HG02973 (cell line): ENCODE measurements at regions not wholly inside any gene's neighbourhood (a gene's known extent, or its start where the extent isn't known, plus 50 kb on each side); places are given as distances from the start of the nearest gene placed in this dataset.

Experiments
- ATAC-seq: cut with Tn5 transposase; IDR thresholded peaks from one replicate; pipeline ENCODE4 v1.9.1; 2021; ENCODE audit warnings: moderate library complexity; ENCODE audit not compliant: unreplicated experiment

DNA sequence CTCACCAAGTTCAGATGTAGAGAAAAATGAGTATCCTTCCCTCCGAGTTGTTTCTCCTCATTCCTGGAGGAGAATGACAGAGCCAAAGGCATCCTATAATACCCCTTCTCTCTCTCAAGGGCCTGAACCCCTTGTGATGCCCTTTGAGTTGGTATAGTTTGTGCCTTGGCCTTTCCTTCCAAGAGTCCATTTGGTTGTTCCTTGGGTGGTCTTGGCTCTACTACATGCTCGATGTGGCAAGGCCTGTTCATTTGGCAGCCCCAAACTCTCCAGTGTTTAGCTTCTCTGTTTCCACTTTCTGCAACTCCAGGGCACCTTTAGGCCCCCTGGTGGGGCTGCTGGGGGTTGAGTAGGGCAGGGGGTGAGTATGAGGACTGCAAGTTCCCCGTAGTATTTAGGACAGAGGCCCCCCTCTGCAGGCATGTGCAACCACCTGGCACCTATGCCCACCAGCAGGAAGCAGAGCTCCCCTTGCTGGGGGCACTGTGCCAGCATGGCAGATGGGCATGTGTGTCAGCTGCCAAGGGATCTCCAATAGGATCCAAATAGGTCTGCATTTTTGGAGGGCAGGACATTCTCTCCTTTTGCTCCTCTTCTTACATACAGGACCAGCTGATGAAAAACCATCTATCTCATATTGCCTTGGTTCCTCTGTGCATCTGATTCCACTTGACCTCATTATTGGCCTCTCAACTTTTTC lies 217.2 kb upstream of the CADM1 start:
- ATAC-seq: no peak

DNA sequence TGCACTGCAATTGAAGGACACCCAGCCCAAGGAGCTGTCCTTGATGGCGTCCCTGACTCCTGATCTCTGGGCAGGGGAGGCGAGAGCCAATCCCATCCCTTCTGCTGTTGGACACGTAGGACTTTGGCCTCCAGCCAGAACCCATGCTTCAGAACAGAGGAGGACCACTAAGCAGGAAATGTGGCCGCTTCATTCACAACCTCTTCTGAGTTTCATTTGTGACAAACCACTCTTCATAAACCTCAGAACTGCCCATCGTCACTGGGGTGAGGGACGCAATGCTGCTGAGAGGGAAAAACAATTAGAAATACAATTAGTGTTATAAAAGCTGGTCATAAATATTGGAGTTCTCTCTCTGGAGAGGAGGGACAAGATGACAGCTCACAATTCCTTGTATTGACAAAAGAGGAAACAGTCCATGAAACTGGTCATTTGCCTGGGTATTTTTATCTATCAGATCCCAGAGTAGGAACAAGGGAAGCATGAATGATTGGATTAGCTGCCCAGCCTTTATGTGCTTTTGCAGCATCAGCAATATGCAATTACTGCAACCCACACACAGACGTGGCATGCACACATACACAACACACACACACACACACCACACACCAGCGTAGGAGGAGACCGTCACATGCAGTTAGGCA lies 216.5 kb upstream of the CADM1 start:
- no peak for ATAC-seq

DNA sequence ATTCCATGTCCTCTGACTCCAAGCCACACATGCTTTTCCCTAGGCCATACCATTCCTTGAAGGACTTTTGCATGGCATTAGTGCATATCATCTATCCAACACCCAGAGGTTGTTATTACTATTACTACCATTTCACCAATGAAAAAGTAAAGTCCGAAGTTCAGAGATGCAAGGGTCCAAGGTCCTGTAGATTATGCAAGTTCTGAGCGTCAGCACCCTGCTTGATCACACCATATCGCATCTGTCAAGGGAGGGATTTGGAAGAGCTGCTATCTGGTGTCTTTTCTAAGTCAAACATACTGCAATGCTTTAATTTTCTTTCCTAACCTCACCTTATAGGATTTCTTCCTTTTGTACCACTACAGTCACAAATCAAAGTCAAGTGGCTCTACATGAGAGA lies 214.7 kb upstream of the CADM1 start:
- no peak for ATAC-seq

DNA sequence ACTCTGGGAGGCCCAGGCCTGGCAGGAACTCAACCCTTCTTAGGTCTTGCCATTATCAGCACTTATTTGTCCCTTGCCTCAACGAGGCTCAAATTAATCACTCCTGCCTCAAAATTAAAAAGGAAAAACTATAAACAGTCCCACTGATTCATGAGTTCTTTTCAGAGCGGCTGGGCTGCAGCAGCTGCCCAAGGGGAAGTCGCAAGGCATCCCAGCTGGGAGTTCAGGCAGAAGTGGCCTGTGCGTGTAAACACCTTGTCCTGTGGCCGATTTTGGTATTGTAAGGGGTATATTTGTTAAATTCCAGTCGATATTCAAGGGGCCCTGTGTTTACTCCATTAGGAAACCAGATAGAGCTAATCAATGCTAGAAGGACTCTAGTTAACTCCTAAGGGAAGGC lies 213.9 kb upstream of the CADM1 start:
- ATAC-seq: no peak

DNA sequence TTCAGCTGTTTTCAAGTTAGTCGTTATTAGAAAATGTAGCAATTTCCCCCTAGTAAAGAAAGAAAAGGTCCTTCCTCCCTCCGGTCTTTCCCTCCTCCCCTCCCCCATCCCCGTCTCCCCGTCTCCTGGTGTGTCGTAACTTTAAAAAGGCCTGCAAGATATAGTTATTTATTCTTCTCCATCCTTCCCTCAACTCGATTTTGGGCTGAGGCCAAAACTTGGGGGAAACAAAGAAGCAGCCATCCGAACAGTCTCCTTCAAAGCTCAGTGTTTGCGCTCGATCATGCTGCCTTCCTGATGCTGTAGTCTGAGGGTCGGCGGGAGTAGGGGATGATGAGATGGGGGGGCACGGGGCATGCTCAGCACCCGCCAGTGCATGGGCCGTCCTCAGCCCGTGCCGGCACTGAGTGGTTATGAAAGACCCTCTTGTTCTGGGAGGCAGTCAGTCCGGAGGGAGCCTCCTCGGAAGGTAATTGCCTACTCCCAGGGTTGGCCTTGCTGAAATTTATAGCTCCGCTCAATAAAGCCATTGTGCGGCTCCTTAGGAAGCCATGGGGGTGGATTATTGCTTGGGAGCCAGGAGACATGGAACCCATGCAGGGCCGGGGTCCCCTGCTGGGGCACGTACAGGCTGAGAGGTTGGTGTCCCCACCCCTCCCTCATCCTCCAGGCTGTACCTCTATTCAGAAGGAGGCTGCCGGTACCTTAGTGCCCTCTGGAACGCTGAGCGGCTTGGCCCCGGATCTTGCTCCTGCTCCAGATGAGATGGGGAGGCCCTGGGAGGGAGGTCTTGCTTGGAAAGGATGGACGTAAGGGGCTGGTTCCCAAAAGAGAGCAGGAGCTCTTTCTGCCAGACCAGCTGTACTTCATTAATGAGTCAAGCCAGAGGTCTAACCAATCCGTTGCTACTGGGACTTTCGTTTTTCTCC lies 212.7 kb upstream of the CADM1 start:
- no peak for ATAC-seq

DNA sequence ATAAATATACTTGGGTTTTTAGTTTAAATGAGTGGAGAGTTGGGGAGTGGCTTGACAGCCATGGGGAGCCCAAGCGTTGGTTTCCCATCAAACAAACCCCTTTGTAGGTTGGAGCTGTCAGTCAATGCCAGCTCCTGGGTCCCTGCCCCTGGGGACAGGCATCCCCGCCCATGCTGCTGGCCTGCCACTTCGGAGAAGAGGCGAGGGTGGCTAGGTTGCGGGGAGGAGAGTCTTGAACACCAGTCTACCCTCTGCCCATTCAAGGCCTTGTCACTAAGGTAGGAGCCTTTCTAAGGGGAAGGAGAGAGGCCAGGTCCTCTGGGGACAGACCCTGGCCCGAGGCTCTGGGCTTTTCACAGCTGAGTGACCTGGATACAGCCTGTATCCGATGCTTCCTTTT lies 211.9 kb upstream of the CADM1 start:
- no peak for ATAC-seq

DNA sequence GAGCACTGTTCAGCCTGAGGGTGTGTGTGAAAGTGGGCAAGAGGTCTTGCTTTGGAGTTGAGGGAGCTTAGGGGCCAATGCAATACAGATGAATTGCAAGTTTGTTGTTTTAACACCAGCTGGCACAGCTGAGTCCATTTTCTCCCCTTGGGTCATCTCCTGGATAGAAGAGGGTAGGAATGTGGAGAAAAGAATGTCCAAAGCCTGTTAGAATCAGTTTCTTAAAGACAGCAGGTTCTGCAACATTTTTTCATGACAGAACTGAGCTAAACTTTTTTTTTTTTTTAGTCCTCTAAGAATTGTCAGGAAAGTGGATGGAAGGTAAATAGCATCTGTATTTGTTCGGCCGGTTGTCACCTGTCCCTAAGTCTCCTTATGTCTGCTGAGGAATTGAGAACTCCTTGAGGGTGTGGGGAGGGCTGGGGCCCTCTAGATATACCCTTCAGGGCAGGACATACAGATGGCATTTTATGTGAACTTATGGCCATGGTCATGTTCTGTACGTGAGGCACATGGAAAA lies 211.1 kb upstream of the CADM1 start:
- no peak for ATAC-seq

DNA sequence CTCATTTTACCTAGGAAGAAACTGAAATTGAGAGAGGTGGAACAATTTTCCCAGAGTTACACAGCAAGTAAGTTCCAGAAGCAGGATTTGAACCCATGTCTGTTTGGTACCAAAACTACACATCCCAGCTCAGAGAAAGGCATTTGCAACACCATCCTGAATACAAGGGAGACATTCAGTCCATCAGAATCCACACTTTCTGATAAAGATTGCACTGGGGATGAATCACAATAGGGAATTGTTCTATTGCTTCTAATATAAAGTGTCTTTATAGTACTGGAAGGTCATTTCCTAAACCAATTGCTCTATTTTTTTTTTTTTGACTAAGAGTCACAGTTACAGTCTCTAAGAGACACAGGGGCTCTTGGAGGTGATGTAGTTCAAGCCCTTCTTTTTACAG lies 208.1 kb upstream of the CADM1 start:
- no peak for ATAC-seq

DNA sequence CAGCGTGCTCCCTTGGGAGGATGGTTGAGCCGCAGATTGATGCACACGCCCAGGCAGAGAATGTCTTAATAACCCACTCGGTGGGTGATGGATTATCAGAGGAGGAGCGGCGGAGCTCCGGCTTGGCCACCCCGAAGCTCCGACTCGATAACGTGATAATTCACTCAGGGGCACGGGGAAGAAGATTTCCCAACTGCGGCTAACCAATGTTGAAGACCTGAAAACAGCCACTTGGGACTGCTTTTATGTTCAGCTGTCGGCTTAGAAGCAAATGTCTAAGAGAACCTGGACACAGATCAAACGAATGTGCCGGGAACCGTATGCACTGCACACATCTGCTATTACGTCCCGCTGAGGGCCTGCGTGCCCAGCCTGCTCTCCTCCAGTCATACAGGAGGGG lies 206.8 kb upstream of the CADM1 start:
- ATAC-seq: no peak

DNA sequence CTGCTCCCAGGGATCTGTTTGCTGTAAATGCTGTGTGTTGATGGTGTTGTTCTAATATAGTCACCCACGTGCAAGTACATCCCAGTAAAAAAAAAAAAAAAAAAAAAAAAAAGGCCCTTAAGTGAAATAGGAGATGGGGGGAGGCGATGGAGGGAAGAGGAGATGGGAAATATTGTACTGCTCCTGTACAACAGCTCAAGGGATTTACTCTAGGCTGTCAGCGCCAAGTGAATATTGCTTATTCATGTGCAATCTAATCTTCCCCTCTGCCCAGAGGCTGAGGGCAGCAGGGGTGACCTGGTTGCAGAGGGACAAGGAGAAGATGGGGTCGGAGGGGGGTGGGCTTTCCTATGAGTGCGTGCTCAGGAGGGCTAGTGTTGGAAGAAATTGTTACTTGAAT lies 206.2 kb upstream of the CADM1 start:
- no peak for ATAC-seq

DNA sequence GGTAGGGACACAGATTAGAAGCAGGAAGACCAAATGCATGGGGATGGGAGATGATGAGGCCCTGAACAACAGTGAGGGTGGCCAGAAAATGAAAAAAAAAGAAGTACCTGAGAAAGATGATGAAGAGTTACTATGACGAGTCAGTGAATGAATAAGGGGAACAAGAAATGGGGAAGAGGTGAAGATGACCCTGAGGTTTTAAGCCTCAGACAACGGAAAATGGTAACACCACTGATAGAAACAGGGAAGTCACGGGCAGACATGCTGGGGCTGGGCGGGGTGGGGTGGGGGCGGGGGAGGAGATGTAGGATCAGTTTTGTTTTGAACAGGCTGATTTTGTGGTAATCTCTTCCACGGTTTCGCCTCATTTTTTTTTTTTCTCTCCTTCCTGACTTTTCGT lies 205.1 kb upstream of the CADM1 start:
- ATAC-seq: no peak

DNA sequence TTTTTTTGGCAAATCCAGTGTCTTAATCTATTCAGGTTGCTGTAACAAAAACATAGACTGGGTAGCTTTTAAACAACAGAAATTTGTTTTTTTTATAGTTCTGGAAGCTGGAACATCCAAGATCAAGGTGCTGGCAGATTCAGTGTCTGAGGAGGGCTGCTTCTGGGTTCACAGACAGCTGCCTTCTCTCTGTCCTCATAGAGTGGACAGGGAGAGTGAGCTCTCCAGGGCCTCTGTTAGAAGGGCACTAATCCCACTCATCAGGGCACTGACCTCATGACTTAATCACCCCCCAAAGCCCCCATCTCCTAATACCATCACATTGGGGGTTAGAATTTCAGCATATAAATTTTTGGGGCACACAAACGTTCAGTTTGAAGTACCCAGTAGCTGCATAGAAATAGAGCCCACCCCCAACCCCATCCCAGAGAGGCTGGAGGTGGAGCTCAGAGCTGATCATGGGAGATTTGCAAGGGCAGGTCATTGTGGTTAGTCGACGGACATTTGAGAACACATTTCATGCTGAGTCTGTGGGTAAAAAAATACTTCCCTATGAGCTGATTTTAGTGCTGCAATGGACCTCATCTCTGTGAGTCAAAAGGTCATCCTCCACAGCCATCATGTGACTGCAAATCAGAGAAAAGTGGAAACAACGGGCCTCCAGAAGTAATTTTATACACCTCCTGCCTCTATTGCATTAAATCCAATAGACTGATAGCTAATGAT lies 203.1 kb upstream of the CADM1 start:
- no peak for ATAC-seq

DNA sequence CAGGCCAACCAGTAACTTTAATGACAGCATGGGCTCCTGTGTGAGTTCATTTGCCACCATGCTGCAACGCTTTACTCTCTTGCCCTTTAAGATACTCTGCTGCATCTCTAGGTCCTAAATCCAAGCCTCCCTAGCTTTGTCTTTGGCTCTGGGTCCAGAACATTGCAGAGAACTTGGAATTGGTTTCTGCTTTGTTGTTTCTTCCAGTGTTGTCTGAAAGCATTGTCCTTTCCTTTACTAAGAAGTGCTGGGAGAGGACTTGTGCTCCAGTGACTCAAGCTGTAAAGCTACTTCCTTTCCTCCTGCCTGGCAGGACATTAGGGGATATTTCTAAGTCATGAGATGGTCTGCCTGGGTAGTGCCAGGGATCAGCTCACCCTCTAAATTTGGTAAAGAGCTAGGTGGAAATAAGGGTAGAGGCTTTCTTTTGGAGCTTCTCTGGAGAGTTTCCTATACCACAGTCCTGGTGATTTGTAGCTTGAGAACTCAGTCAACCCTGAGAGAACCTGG lies 202.5 kb upstream of the CADM1 start:
- ATAC-seq: no peak

DNA sequence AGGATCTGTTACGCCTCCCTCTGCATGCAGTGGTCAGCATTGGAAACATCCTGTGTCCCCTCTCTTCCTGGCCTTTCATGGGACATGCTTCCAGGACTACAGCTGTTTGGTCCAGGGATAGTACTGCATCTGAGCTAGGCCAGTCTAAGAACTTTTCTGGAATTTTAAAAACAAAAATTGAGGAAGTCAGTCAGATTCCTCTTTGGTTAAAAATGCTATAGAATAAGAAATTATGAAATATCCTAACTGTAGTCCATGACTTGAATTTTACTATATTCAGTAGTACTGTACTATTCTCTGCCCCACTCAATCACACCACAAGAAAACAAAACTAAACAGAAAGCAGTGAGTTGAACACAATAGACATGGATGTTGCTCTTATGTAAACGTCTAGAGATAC lies 201.0 kb upstream of the CADM1 start:
- ATAC-seq: no peak

DNA sequence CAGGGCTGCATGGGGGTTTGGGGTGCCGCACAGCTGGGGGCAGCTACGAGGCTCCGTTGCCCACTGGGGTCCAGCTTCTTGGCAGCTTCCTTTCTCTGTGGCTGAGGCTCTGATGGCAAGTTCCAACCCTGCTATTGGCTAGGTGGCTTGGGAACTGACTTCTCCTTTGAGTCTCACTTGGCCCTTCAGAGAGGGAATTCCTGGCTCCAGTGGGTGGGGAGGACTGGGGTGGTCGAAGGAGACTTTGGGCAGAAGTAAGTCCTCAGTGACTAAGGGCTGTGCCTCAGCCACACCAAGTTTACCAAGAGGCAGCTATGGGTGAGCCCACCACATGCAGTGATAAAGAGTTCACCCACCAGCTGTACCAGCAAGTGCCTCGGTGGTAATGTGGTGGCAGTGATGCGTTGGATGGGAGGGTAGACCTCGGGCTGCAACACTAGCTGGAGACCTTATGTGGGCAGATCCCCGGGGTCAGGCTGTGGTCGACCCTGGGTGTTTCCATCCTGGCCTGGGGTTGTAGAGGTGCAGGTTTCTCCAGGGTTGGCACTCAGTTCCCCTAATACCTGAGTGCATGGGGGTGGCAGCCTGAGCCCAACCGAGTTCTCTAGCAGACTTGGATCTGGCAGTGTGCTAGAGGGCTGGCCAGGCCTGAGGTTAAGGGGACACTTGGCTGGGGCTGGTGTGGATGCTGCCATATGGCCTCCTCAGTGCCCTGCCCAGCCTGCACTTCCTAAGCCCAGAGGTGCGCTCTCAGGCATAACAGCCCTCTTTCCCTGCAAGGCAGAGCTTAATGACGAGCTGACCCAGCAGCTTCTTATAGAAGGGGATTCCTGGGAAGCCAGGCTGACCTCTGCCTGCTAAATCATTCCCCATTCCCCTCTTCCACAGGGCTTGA lies 197.0 kb upstream of the CADM1 start:
- ATAC-seq: no peak

DNA sequence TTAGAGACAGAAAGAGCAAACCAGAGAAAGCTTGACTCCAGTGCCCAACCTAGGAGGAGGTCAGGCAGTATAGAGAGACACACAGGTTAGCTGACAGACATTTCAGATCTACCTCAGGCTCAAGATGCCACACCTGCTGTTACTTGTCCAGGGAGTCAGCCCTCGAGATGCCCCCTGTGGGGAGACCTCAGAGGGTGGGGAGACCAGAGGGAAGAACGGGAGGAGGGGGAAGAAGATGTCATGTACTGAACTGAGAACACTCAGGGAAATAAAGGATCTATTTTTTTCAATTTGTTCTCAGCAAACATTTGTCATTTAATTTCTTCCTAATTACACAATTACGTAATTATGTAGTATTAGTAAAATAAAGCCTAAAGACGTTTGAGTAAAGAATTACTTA lies 196.3 kb upstream of the CADM1 start:
- ATAC-seq: no peak

DNA sequence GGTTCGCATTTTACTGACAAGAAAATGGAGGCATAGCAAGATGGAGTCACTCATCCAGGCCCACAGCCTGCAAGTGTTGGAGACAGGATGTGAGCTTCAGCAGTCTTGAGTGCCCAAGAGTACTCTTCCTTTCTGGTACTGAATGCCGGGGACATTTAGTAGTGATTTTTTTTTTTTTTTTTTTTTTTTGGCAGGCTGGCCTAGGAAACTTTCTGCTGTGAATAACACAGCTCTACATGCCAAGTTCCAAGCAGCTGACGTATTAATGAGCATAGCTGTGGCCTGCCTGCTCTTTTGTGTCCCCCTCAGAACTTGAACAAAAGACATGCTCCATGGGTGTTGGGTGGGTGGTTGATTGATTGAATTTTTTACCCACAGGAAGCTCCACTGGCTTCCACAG lies 195.5 kb upstream of the CADM1 start:
- no peak for ATAC-seq

DNA sequence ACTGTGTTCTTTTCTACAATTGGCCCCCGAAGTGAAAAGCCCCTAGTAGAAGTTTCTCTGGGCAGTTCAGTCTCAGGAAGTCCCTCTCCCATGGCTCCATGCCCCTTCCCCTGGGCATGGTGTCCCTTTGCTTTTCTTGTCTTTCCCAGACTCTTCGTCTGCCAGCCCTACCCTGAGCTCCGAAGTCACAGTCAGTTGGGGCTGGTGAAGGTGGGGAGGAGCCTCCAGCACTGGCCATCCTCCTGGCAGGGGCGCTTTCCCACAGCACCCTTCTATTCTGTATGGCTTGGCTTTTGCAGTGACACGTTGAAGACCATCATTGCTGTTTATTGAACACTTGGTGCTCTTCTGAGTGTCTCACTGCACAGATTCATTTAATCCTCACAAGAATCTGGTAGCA lies 195.1 kb upstream of the CADM1 start:
- no peak for ATAC-seq

DNA sequence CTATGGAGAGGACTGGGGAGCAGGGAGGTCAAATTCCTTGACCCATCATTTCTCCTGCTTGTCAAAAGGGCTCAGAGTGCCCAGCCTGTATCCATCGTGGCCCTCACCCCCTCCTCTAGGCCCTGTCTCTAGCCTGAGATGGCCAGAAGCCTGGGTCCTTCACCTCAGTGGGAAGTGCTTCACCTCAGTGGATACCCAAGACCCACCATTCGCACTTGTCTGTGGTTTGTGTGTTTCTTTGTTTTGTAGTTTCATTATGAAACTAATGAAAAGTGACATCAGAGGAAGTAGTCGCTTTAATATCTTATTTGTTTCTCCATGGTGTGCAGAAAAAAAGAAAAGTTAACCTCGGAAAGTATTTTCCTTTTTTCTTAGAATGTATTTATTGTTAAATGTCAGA lies 194.0 kb upstream of the CADM1 start:
- no peak for ATAC-seq

DNA sequence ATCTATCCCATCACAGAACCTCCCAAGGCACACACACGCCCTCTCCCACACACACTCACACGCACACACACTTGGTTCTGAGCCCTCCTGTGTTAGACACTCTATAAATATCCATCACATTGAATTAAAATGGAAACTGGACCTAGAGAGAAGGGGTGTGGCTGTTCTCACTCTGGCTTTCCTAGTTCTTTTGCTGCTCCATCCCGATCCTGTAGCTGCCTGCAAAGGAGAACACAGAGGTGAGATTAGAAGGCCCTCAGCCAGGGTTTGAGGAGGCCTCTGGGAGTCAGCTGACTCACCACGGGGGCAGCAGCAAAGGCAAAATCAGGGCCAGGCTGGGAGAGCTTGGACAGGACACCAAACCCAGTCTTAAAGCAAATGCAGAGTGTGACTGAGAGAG lies 192.3 kb upstream of the CADM1 start:
- no peak for ATAC-seq
